Vagina (tissue), 2 donors: ENCODE measurements at regions not wholly inside any gene's neighbourhood (a gene's known extent, or its start where the extent isn't known, plus 50 kb on each side); places are given as distances from the start of the nearest gene placed in this dataset.
A peak's percentile ranks its signal among the peaks of the same experiment; 100 is the strongest.

Experiments
- DNase-seq, 2 donors: peaks; one replicate each; pipeline ENCODE4 v3.0.0-alpha.2; 2017; ENCODE audit errors: extremely low spot score in 2 of 2
- H3K27ac ChIP-seq: fragments of 200-600 bp; sonication (generic); one replicate; pipeline ENCODE4 v1.5.1; 2019
- H3K27me3 ChIP-seq: fragments of 200-600 bp; sonication (generic); one replicate; pipeline ENCODE4 v1.5.1; 2019
- H3K36me3 ChIP-seq, 2 donors: fragments of 200-600 bp; sonication (generic); one replicate each; pipeline ENCODE4 v1.5.1; 2017 to 2019
- H3K4me1 ChIP-seq: fragments of 200-600 bp; sonication (generic); one replicate; pipeline ENCODE4 v1.5.1; 2019
- H3K4me3 ChIP-seq, 2 donors: fragments of 200-600 bp; sonication (generic); 1 replicate in 1 of 2; 2 replicates in 1 of 2; pipeline ENCODE4 v1.5.1; 2016 to 2019
- H3K9me3 ChIP-seq: fragments of 200-600 bp; sonication (generic); one replicate; pipeline ENCODE4 v1.5.1; 2019
- POLR2A ChIP-seq, 2 donors: fragments of 450-650 bp; IDR thresholded peaks; one replicate each; pipeline ENCODE4 v1.6.1; 2017; ENCODE audit warnings: antibody characterized with exemption in 2 of 2, mild to moderate bottlenecking in 2 of 2, moderate library complexity in 2 of 2
- POLR2AphosphoS5 ChIP-seq, 2 donors: sonication (generic); formaldehyde crosslinking; IDR thresholded peaks; one replicate each; pipeline ENCODE4 v1.9.0; 2017; ENCODE audit warnings: antibody characterized with exemption in 2 of 2, mild to moderate bottlenecking in 2 of 2, low read depth in 1 of 2; ENCODE audit not compliant: insufficient read depth in 1 of 2
- intact Hi-C: fragments of 100-400 bp; cut with DNase I; formaldehyde crosslinking; loops from one replicate; pipeline ENCODE4 v1.15.1; 2023
- TF ChIP-seq, protein P1 (sequence below), 3 experiments: fragments of 450-650 bp in 2 of 3; fragments of 200-600 bp in 1 of 3; sonication (generic) in 1 of 3; IDR thresholded peaks; one replicate each; pipeline ENCODE4 v1.5.1; 2017 to 2019; ENCODE audit warnings: antibody characterized with exemption in 3 of 3, mild to moderate bottlenecking in 2 of 3, moderate library complexity in 2 of 3

DNA sequence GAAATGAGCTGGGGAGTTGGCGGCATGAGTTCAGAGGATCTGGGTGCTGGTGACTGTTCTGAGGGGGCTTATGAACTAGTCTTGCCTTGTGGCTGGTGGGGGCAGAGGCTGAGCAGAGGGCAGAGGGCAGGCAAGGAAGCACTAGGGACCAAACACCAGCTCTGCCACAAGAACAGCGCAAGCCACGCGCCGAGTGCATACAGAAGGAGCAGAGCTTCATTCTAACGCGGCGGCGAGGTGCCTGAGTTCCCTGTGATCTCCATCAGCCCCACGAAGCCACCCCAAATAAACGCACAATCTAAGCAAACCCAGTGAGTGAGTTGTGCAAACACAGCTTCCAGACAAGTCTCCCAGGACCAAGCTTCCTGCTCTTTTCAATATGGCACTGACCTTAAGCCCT is 110.6 kb upstream of the ALDH1B1 start:
- Histone ChIP-seq H3K27ac (no peak overlapping the region), H3K9me3 (no peaks in the 10 kb centered on the region), H3K36me3 (no peaks in the 10 kb centered on the region), H3K4me1 (no peaks in the 10 kb centered on the region), H3K4me3 (no peak overlapping the region), H3K27me3 (no peaks in the 10 kb centered on the region)
- intact Hi-C loops: no loop called here
- DNase-seq: peak in 1 of 2 donors; percentile 79
- TF ChIP-seq POLR2A (IDR thresholded peaks at IDR 0.05) (no peak), POLR2AphosphoS5 (IDR thresholded peaks at IDR 0.05; ENCODE audit: insufficient read depth in 1 of 2, low read depth in 1 of 2) (no peak)
- TF ChIP-seq, protein P1, sequence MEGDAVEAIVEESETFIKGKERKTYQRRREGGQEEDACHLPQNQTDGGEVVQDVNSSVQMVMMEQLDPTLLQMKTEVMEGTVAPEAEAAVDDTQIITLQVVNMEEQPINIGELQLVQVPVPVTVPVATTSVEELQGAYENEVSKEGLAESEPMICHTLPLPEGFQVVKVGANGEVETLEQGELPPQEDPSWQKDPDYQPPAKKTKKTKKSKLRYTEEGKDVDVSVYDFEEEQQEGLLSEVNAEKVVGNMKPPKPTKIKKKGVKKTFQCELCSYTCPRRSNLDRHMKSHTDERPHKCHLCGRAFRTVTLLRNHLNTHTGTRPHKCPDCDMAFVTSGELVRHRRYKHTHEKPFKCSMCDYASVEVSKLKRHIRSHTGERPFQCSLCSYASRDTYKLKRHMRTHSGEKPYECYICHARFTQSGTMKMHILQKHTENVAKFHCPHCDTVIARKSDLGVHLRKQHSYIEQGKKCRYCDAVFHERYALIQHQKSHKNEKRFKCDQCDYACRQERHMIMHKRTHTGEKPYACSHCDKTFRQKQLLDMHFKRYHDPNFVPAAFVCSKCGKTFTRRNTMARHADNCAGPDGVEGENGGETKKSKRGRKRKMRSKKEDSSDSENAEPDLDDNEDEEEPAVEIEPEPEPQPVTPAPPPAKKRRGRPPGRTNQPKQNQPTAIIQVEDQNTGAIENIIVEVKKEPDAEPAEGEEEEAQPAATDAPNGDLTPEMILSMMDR (IDR thresholded peaks at IDR 0.05): no peak

DNA sequence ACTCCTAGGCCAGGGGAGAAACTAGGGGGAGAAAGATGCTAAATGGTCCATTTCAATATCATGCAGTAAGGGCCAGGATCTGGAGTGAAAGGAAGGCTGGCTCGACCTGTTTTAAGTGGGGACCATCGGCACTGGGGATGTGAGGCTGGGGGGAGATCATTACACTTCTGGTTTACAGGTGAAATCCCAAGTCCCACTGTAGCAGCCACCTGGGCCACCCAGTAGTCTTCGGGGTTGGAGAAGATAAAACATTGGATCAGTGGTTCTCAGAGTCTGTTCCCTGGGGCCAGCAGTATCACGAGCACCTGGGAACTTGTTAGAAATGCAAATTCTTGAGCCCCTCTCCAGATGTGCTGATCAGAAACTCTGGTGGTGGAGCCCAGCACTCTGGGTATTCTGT is 111.3 kb upstream of the ALDH1B1 start:
- intact Hi-C loops: no loop called here
- TF ChIP-seq, protein P1 (IDR thresholded peaks at IDR 0.05): no peak
- TF ChIP-seq POLR2A (IDR thresholded peaks at IDR 0.05) (no peak), POLR2AphosphoS5 (IDR thresholded peaks at IDR 0.05; ENCODE audit: insufficient read depth in 1 of 2, low read depth in 1 of 2) (no peak)
- Histone ChIP-seq H3K27me3 (no peaks in the 10 kb centered on the region), H3K4me3 (no peak overlapping the region), H3K4me1 (no peaks in the 10 kb centered on the region), H3K9me3 (no peaks in the 10 kb centered on the region), H3K36me3 (no peaks in the 10 kb centered on the region), H3K27ac (no peak overlapping the region)
- peak in 1 of 2 donors; percentile 56 for DNase-seq

DNA sequence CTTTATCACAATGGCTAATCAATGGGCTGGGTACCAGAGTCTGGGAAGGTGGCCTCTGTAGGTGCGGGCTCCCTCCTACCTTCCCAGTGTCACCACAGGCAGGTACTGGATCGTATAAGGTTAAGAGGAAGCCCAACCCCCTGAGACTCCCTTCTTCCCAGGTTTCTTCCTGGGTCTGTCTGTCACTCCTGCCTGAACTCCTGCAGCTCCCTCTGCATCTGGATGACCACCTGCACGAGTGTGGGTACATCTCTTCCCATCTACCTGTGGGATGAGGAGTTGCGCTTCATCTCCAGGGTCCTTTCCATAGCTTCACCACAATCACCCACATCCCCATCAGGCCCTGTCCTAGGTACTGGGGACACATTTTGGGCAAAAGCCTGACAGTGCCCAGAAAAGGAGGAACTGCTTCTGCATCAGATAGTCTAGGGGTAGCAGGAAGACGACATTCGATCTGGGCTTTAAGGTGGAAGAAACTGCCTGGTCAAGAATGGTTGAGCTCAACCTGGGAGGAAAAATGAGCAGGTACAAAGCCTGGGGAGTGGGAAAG is 112.2 kb upstream of the ALDH1B1 start:
- Histone ChIP-seq H3K27me3 (no peaks in the 10 kb centered on the region), H3K36me3 (no peaks in the 10 kb centered on the region), H3K4me1 (no peaks in the 10 kb centered on the region), H3K4me3 (no peak overlapping the region), H3K27ac (no peak overlapping the region), H3K9me3 (no peaks in the 10 kb centered on the region)
- intact Hi-C loops: no loop called here
- DNase-seq: peak; percentile 49 to 76
- TF ChIP-seq POLR2A (IDR thresholded peaks at IDR 0.05) (no peak), POLR2AphosphoS5 (IDR thresholded peaks at IDR 0.05; ENCODE audit: insufficient read depth in 1 of 2, low read depth in 1 of 2) (no peak)
- TF ChIP-seq, protein P1 (IDR thresholded peaks at IDR 0.05): no peak

DNA sequence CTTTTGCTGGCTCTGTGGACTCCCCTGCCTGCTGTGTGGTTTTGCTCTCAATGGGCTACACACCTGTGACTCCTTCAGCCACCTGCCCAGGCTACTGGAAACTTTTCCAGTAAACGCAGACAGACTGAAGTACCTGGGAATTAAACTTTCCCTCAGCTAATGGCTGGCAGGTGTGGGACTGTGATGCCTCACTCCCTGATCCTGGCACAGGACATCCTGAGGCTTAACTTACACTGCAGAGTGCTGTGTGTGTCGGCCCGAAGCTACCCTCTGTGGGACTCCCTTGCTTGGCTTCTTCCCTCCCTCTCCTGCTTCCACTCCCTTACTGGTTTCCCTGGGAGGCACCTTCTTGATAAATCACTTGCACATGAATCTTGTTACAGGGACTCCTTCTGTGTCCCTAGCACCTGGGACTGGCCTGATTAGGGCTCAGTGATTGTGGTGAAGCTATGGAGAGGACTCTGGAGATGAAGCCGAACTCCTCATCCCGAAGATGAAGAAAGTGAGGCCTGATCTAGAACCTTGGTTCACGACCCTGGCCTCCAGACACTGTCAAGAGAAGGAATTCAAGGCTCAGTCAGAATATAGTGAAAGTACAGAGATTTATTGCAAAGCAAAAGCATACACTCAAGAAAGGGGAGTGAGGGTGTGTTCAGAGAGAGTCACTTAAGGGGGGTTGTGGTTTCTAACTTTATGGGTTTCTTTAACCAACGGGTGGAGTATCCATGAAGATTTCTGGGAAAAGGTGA is 113.4 kb upstream of the ALDH1B1 start:
- no peaks in the 10 kb centered on the region for H3K4me1 ChIP-seq
- peak; percentile 64 to 67 for DNase-seq
- intact Hi-C loops: no loop called here
- TF ChIP-seq POLR2A (IDR thresholded peaks at IDR 0.05) (no peak), POLR2AphosphoS5 (IDR thresholded peaks at IDR 0.05; ENCODE audit: insufficient read depth in 1 of 2, low read depth in 1 of 2) (no peak)
- TF ChIP-seq, protein P1 (IDR thresholded peaks at IDR 0.05): no peak
- no peaks in the 10 kb centered on the region for H3K27me3 ChIP-seq
- H3K36me3 ChIP-seq: no peaks in the 10 kb centered on the region
- H3K4me3 ChIP-seq: no peak overlapping the region
- no peaks in the 10 kb centered on the region for H3K9me3 ChIP-seq
- no peak overlapping the region for H3K27ac ChIP-seq

DNA sequence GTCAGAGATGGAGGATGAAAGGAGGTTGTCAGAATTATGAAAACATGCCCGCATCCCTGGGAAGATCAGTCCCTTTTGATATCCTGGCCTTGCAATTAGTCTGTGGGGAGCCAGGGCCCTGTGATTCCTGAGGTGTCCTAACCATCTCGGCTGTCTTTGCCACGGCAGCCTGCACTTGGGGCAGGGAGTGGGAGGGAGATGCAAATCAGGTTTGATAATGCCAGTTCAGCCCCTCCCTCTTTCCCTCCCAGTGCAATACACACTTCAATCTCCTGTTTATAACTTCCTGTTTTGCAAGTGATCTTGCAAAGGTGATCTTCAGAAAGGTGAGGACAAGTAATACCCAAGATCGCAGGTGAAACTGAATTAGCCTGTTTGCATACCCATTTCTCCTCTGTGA is 114.0 kb upstream of the ALDH1B1 start:
- no peaks in the 10 kb centered on the region for H3K36me3 ChIP-seq
- H3K4me3 ChIP-seq: no peak overlapping the region
- H3K9me3 ChIP-seq: no peaks in the 10 kb centered on the region
- peak; percentile 71 to 90 for DNase-seq
- H3K4me1 ChIP-seq: no peaks in the 10 kb centered on the region
- H3K27ac ChIP-seq: no peak overlapping the region
- TF ChIP-seq, protein P1 (IDR thresholded peaks at IDR 0.05): no peak
- TF ChIP-seq POLR2AphosphoS5 (IDR thresholded peaks at IDR 0.05; ENCODE audit: insufficient read depth in 1 of 2, low read depth in 1 of 2): no peak
- no peak for TF ChIP-seq POLR2A (IDR thresholded peaks at IDR 0.05)
- intact Hi-C loops: no loop called here
- no peaks in the 10 kb centered on the region for H3K27me3 ChIP-seq
